ENCODE measurements at regions not wholly inside any gene's neighbourhood (a gene's known extent, or its start where the extent isn't known, plus 50 kb on each side); places are given as distances from the start of the nearest gene placed in this dataset.

- TF ChIP-seq POLR2AphosphoS5 (IDR thresholded peaks at IDR 0.05) (no peak), POLR2A (IDR thresholded peaks at IDR 0.05) (no peak), CTCF (IDR thresholded peaks at IDR 0.05) (no peak), EP300 (IDR thresholded peaks at IDR 0.05) (no peak)
Observed at GRCh38 chr5:106080535-106080934, 1590.2 kb downstream of the EFNA5 start.

All from stomach (tissue), 4 donors.